ENCODE measurements at regions not wholly inside any gene's neighbourhood (a gene's known extent, or its start where the extent isn't known, plus 50 kb on each side); places are given as distances from the start of the nearest gene placed in this dataset.

DNA sequence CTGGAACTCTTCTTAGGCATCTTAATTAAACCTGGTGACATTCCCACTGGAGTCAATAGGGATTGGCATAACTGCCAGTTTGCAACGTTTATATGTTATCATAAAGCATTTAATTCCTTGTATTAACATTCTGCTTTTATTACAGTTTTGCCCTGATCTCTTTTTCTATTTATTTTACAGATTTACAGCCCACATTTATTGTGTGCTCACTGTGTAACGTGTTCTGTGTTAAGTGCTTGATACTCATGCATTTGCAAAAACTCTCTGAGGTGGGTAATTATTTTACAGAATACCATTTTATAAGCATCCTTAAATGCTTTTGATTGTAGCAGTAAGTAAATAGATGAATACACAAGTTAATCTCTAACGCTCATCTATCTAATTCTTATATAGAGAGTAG is 341.5 kb upstream of the FAR2 start:
- ChIA-PET POLR2A (ENCODE audit: unreplicated experiment) (interaction anchor here (0.5 kb wide), 1 partner anchor 782 kb away, joined by 3 read pairs; no protein-coding TSS in a partner anchor), CTCF (no interaction called here)
- Histone ChIP-seq H3K9me2 (replicated peaks; ENCODE audit: low read length) (0 out of 2 replicates have a peak, but pooled peaks cover 7% of the 10 kb centered on the region), H3K27ac (ENCODE audit: low read length) (no peak overlapping the region), H3K9ac (ENCODE audit: low read length) (no peak overlapping the region), H3K4me2 (ENCODE audit: low read length) (no peak overlapping the region), H3F3A (ENCODE audit: low read length, unreplicated experiment) (no peaks in the 10 kb centered on the region), H4K20me1 (ENCODE audit: low read length) (no peaks in the 10 kb centered on the region), H3K36me3 (ENCODE audit: low read depth, low read length) (no peaks in the 10 kb centered on the region), H3K4me3 (ENCODE audit: low read length) (no peak overlapping the region), H3K4me1 (ENCODE audit: insufficient read depth, low read length) (no peaks in the 10 kb centered on the region), H2AFZ (ENCODE audit: low read length) (no peak overlapping the region), H3K27me3 (ENCODE audit: low read length) (no peaks in the 10 kb centered on the region), H3K9me3 (ENCODE audit: low read length) (peaks cover 16% of the 10 kb centered on the region), H3K79me2 (ENCODE audit: low read length) (no peaks in the 10 kb centered on the region)
- ATAC-seq (peak; percentile 79), DNase-seq (no peak)
- TF ChIP-seq, protein P1, sequence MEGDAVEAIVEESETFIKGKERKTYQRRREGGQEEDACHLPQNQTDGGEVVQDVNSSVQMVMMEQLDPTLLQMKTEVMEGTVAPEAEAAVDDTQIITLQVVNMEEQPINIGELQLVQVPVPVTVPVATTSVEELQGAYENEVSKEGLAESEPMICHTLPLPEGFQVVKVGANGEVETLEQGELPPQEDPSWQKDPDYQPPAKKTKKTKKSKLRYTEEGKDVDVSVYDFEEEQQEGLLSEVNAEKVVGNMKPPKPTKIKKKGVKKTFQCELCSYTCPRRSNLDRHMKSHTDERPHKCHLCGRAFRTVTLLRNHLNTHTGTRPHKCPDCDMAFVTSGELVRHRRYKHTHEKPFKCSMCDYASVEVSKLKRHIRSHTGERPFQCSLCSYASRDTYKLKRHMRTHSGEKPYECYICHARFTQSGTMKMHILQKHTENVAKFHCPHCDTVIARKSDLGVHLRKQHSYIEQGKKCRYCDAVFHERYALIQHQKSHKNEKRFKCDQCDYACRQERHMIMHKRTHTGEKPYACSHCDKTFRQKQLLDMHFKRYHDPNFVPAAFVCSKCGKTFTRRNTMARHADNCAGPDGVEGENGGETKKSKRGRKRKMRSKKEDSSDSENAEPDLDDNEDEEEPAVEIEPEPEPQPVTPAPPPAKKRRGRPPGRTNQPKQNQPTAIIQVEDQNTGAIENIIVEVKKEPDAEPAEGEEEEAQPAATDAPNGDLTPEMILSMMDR (conservative IDR thresholded peaks at IDR 0.05; ENCODE audit: low read depth, low read length) = no peak
- no TSS peak for BruUV-seq (replicated peaks)
- intact Hi-C loops (cut with micrococcal nuclease) = loop anchor here (2.0 to 5.0 kb wide), 2 partner anchors 155 to 839 kb away; no protein-coding TSS in a partner anchor

DNA sequence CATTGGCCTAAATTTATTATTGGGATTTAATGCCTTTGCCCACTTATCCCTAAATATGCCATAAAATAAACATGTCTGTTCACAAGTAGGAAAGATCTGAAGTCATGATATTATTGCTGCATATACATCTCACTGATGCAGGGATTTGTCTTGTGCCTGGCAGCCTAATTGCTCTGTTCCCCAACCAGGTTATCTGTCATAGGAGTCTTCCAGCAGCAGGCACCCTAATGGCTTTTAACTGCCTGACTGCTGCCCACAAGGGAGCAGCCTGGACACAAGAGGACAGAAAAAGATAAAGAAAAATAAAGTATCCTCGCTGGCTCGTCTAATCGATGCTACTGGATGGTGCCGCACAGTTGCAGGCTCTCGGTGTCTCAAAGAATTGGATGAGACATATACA is 337.6 kb upstream of the FAR2 start:
- Histone ChIP-seq H3K4me3 (ENCODE audit: low read length) (no peak overlapping the region), H2AFZ (ENCODE audit: low read length) (no peak overlapping the region), H3K9ac (ENCODE audit: low read length) (no peak overlapping the region), H3K36me3 (ENCODE audit: low read depth, low read length) (no peaks in the 10 kb centered on the region), H3K9me2 (replicated peaks; ENCODE audit: low read length) (no peaks in the 10 kb centered on the region), H4K20me1 (ENCODE audit: low read length) (no peaks in the 10 kb centered on the region), H3K27me3 (ENCODE audit: low read length) (no peaks in the 10 kb centered on the region), H3K9me3 (ENCODE audit: low read length) (peaks cover 16% of the 10 kb centered on the region), H3F3A (ENCODE audit: low read length, unreplicated experiment) (no peaks in the 10 kb centered on the region), H3K27ac (ENCODE audit: low read length) (no peak overlapping the region), H3K4me2 (ENCODE audit: low read length) (no peak overlapping the region), H3K79me2 (ENCODE audit: low read length) (no peaks in the 10 kb centered on the region), H3K4me1 (ENCODE audit: insufficient read depth, low read length) (peaks cover 12% of the 10 kb centered on the region)
- DNase-seq = no peak
- no TSS peak for BruUV-seq (replicated peaks)
- ChIA-PET CTCF (no interaction called here), POLR2A (ENCODE audit: unreplicated experiment) (no interaction called here)
- ATAC-seq = no peak
- TF ChIP-seq, protein P1 (conservative IDR thresholded peaks at IDR 0.05; ENCODE audit: low read depth, low read length) = no peak
- TF ChIP-seq EZH2phosphoT487 (IDR thresholded peaks at IDR 0.05; ENCODE audit: borderline replicate concordance, low read length) = no peak
- no peak for TF ChIP-seq EZH2 (IDR thresholded peaks at IDR 0.05; ENCODE audit: low read length, unreplicated experiment)
- intact Hi-C loops (cut with micrococcal nuclease) = no loop called here

DNA sequence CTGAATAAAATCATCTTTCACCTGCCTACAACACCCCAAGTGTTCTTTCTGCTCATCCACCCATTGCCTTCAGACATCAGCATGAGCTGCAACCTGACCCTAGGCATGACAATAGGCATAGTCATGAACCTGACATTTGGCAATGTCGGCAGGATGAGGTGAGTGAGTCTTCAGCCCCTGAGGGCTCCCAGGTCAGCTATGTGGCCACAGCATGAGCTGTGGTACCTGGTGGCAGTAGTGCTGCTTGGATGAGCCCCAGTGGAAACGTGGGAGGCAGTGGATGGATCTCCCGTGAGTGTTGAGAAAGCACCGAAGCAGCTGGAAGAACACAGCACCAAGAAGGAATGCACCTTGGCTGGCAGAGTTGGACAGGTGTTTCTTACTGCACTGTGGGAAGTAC is 334.8 kb upstream of the FAR2 start:
- ATAC-seq = peak; percentile 95
- TF ChIP-seq EZH2 (IDR thresholded peaks at IDR 0.05; ENCODE audit: low read length, unreplicated experiment) (no peak), EZH2phosphoT487 (IDR thresholded peaks at IDR 0.05; ENCODE audit: borderline replicate concordance, low read length) (no peak)
- TF ChIP-seq, protein P1 (conservative IDR thresholded peaks at IDR 0.05; ENCODE audit: low read depth, low read length) = no peak
- ChIA-PET POLR2A (ENCODE audit: unreplicated experiment) (interaction anchor here (0.5 to 0.8 kb wide), 3 partner anchors 467 to 844 kb away, joined by 3 read pairs; no protein-coding TSS in a partner anchor), CTCF (no interaction called here)
- Histone ChIP-seq H4K20me1 (ENCODE audit: low read length) (no peaks in the 10 kb centered on the region), H3K27ac (ENCODE audit: low read length) (peak overlapping the region; percentile 18), H3K4me2 (ENCODE audit: low read length) (peak overlapping the region; percentile 1; the same call in 1 of the 2 replicates), H3K36me3 (ENCODE audit: low read depth, low read length) (no peaks in the 10 kb centered on the region), H3K9me3 (ENCODE audit: low read length) (peaks cover 10% of the 10 kb centered on the region), H3F3A (ENCODE audit: low read length, unreplicated experiment) (no peaks in the 10 kb centered on the region), H3K4me3 (ENCODE audit: low read length) (no peak overlapping the region), H3K4me1 (ENCODE audit: insufficient read depth, low read length) (peaks cover 12% of the 10 kb centered on the region), H3K9ac (ENCODE audit: low read length) (no peak overlapping the region), H3K9me2 (replicated peaks; ENCODE audit: low read length) (no peaks in the 10 kb centered on the region), H2AFZ (ENCODE audit: low read length) (no peak overlapping the region), H3K27me3 (ENCODE audit: low read length) (no peaks in the 10 kb centered on the region), H3K79me2 (ENCODE audit: low read length) (no peaks in the 10 kb centered on the region)
- BruUV-seq (replicated peaks) = no TSS peak
- DNase-seq = peak; percentile 100
- intact Hi-C loops (cut with micrococcal nuclease) = no loop called here

Measured in PC-3 (cell line).